Left lung (tissue), 4 donors: ENCODE measurements at regions not wholly inside any gene's neighbourhood (a gene's known extent, or its start where the extent isn't known, plus 50 kb on each side); places are given as distances from the start of the nearest gene placed in this dataset.

ENCODE experiments used
- ATAC-seq: fragments of 200-7000 bp; cut with Tn5 transposase; one replicate; pipeline ENCODE4 v1.9.1; 2020; ENCODE audit warnings: moderate library complexity
- DNase-seq, 4 donors: peaks; one replicate each; pipeline ENCODE4 v3.0.0-alpha.2; 2013 to 2020
- H3K27ac ChIP-seq, 2 donors: fragments of 200-600 bp; sonication (generic) in 1 of 2; one replicate each; pipeline versions ENCODE4 v1.5.0 to v1.8.0; 2020 to 2021
- H3K27me3 ChIP-seq, 2 donors: fragments of 200-600 bp; sonication (generic) in 1 of 2; one replicate each; pipeline versions ENCODE4 v1.5.0 to v1.8.0; 2020 to 2021
- H3K36me3 ChIP-seq, 2 donors: fragments of 200-600 bp; sonication (generic) in 1 of 2; one replicate each; pipeline versions ENCODE4 v1.5.0 to v1.8.0; 2020 to 2021
- H3K4me1 ChIP-seq, 2 donors: fragments of 200-600 bp; one replicate each; pipeline ENCODE4 v1.8.0; 2021
- H3K4me3 ChIP-seq, 2 donors: fragments of 200-600 bp; sonication (generic) in 1 of 2; one replicate each; pipeline versions ENCODE4 v1.5.0 to v1.8.0; 2020 to 2021; ENCODE audit warnings: mild to moderate bottlenecking in 1 of 2
- H3K9me3 ChIP-seq, 2 donors: fragments of 200-600 bp; sonication (generic) in 1 of 2; one replicate each; pipeline versions ENCODE4 v1.5.0 to v1.8.0; 2020 to 2021
- intact Hi-C, 2 donors: fragments of 100-400 bp; cut with DNase I; formaldehyde crosslinking; loops; one replicate each; pipeline versions ENCODE4 v1.11.2 to v1.14.2; 2022
- TF ChIP-seq, protein P1 (sequence below), 2 donors: fragments of 200-600 bp; sonication (generic) in 1 of 2; IDR thresholded peaks; one replicate each; pipeline versions ENCODE4 v1.5.0 to v1.8.0; 2021; ENCODE audit warnings: antibody characterized with exemption in 2 of 2
- donor health status: DM: no; HTN: yes; CAD: no.
- donor health status: DM: no; HTN: no; CAD: no.

DNA sequence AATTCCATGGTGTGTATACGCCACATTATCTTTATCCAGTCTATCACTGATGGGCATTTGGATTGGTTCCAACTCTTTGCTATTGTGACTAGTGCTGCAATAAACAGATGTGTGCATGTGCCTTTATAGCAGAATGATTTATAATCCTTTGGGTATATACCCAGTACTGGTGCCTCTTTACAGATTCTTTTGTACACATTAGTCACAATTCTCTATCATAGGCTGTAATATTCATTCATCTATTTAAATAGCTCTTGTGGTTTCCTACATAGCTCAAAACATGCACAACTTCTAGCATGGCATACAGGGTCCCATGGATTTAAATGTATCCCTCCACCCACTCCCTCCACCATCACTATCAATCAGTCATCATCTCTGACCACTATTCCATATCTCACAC, 324.1 kb upstream of the CADM2 start:
- Histone ChIP-seq H3K27ac (no peak overlapping the region), H3K4me1 (no peaks in the 10 kb centered on the region), H3K4me3 (no peak overlapping the region), H3K27me3 (no peaks in the 10 kb centered on the region), H3K9me3 (no peaks in the 10 kb centered on the region), H3K36me3 (no peaks in the 10 kb centered on the region)
- intact Hi-C loops: no loop called here
- DNase-seq: no peak
- TF ChIP-seq, protein P1, sequence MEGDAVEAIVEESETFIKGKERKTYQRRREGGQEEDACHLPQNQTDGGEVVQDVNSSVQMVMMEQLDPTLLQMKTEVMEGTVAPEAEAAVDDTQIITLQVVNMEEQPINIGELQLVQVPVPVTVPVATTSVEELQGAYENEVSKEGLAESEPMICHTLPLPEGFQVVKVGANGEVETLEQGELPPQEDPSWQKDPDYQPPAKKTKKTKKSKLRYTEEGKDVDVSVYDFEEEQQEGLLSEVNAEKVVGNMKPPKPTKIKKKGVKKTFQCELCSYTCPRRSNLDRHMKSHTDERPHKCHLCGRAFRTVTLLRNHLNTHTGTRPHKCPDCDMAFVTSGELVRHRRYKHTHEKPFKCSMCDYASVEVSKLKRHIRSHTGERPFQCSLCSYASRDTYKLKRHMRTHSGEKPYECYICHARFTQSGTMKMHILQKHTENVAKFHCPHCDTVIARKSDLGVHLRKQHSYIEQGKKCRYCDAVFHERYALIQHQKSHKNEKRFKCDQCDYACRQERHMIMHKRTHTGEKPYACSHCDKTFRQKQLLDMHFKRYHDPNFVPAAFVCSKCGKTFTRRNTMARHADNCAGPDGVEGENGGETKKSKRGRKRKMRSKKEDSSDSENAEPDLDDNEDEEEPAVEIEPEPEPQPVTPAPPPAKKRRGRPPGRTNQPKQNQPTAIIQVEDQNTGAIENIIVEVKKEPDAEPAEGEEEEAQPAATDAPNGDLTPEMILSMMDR (IDR thresholded peaks at IDR 0.05): no peak
- no peak for ATAC-seq

DNA sequence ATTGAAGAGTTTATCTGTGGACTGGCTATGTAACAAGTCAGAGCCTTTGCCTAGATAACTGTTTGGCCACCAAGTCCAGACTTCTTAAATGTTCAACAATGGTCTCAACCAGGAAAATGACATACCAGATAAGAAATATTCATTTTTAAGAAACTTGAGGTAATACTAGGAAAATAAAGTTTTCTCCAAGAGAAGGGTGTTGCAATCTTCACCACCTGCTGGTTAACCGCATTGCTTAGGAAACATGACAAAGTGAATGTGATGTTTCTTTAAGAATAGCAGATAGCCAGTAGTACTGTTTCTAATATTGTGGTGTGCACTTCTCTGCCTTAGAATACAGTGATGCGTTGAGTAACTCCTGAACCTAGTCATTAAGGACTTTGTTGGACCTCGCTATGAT, 321.5 kb upstream of the CADM2 start:
- Histone ChIP-seq H3K27ac (no peak overlapping the region), H3K36me3 (no peaks in the 10 kb centered on the region), H3K9me3 (peaks cover 0 to 2% of the 10 kb centered on the region in 2 donors), H3K4me3 (no peak overlapping the region), H3K4me1 (no peaks in the 10 kb centered on the region), H3K27me3 (no peaks in the 10 kb centered on the region)
- ATAC-seq: no peak
- TF ChIP-seq, protein P1 (IDR thresholded peaks at IDR 0.05): no peak
- no peak for DNase-seq
- intact Hi-C loops: no loop called here

DNA sequence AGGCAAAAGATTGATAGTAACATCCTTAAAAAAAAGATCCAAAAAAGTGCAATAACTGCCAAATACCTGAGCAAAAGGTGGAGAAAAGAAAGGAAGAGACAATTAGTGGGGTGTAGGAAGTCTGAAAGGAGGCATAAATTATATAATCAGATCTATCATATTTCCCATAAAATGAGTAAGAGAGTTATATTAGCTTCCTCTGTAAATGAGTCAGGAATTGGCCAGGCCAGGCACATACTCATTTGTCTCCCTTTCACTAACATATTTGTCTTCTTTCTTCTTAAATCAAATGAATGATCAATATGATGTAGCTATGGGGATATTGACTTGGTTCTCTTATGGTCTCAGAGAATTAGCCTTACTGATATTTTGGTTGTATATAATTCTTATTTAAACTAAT, 292.3 kb upstream of the CADM2 start:
- Histone ChIP-seq H3K27ac (no peak overlapping the region), H3K27me3 (no peaks in the 10 kb centered on the region), H3K9me3 (peaks cover 0 to 3% of the 10 kb centered on the region in 2 donors), H3K36me3 (no peaks in the 10 kb centered on the region), H3K4me1 (no peaks in the 10 kb centered on the region), H3K4me3 (no peak overlapping the region)
- no peak for ATAC-seq
- DNase-seq: no peak
- intact Hi-C loops: no loop called here
- TF ChIP-seq, protein P1 (IDR thresholded peaks at IDR 0.05): no peak

DNA sequence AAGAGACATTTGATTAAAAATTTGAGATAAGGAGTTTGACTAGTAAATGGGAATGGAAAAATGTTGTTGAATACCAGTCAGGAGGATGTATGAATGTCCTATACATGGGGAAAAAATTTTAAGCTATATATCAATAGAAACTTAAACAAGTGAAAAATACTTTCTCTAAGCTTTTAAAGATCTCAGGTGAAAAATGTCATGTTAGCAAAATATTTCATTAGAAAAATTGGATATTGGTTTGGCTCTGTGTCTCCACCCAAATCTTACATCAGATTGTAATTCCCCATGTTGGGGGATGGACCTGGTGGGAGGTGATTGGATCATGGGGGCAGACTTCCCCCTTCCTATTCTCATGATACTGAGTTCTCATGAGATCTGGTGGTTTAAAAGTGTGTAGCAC, 279.6 kb upstream of the CADM2 start:
- Histone ChIP-seq H3K27me3 (no peaks in the 10 kb centered on the region), H3K27ac (no peak overlapping the region), H3K4me1 (no peaks in the 10 kb centered on the region), H3K36me3 (no peaks in the 10 kb centered on the region), H3K4me3 (no peak overlapping the region), H3K9me3 (no peaks in the 10 kb centered on the region)
- DNase-seq (no peak), ATAC-seq (no peak)
- TF ChIP-seq, protein P1 (IDR thresholded peaks at IDR 0.05): no peak
- intact Hi-C loops: no loop called here

DNA sequence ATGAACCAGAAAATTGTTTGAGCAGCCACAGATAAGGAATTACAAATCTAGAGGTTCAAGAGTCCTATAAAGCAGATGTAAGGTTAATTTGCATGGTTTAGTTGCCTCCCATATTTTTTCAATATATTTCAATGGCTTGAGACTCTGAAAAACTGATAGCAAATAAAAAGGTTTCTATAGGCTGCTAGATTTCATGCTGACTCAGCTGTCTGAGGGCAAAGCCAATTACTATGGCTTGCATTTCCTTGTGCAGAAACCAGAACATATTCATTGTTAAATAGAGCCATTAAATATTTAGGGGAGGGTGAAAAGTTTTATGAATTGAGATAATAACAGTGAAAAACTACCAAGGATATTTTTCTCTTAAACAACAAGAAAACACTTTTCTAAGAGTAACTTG, 278.1 kb upstream of the CADM2 start:
- Histone ChIP-seq H3K27me3 (no peaks in the 10 kb centered on the region), H3K4me1 (no peaks in the 10 kb centered on the region), H3K9me3 (no peaks in the 10 kb centered on the region), H3K27ac (no peak overlapping the region), H3K4me3 (no peak overlapping the region), H3K36me3 (no peaks in the 10 kb centered on the region)
- TF ChIP-seq, protein P1 (IDR thresholded peaks at IDR 0.05): no peak
- ATAC-seq (no peak), DNase-seq (no peak)
- intact Hi-C loops: no loop called here
